GM19238 (cell line): ENCODE measurements at regions not wholly inside any gene's neighbourhood (a gene's known extent, or its start where the extent isn't known, plus 50 kb on each side); places are given as distances from the start of the nearest gene placed in this dataset.

Experiments used
- DNase-seq: peaks from one replicate; pipeline ENCODE4 v3.0.0; 2011; ENCODE audit warnings: low spot score; ENCODE audit not compliant: insufficient read length

DNA sequence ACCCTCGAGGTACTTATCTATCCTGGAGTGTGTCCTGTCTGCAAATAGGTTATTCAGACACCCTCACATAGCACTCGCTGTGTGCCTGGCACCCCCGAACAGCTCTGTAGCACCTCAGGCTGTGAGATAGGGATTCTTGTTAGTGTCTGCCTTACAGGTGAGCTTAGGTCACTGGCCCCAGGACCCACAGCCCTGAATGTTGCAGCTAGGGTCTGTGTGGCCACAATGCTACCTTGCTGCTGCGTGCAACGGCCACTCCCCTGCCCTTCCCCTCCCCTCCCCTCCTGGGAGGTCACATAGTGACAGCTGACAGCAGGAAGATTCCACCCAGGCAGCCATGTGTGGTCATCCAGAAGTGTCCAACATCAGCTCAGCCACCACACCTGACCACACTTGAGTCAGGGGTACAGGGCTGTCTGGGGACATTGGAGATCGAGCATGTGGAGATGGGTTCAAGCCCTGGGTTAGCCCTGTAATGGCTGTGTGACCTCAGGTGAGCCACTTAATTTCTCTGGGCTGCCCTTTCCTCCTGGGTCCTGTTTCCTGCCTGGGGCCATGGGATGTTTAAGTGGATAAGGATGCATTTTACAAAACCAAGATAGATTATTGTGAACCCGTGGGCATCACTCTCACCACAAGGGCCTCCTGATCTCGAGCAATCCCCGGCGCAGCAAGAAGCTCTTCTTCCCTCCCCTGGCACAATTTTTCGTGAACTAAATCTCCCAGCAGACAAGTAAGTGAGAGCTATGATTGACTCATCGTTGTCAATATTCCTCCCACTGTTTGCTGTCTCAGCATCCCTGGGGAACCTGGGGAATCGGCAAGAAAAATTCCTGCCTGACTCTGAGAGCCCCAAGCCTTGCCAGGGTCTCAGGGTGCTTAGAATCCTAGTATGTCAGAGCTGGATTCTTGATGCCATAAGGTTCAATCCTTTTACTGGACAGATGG is 208.7 kb downstream of the PTPRU start:
- no peak for DNase-seq

DNA sequence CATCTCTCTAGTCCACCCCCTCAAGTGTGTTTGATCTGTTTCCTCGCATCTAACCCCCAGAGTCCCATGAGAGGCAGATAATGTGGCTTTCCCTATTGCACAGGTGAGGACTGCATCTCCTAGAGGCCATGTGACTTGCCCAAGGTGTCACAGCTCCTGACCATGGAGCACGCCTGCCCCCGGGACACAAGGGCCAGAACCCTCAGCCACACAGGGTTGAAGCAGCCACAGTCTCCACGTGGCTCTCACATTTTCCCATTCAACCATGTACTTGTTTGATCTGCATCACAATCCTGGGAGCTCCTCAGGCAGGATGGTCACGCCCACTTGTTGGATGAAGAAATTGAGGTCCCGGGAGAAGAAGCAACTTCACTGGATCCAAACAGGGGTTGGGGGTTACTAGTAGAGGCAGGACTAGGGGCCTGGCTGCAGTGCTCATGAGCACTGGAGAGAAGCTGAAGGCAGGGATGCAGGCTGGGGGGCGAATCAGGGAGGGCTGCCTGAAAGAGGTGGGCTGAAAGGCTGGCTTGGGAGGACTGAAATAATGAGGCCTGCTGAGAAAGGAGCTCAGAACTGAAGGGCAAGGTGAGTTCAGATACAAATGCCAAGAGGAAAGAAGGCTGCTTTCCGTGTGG is 207.9 kb downstream of the PTPRU start:
- DNase-seq = no peak

DNA sequence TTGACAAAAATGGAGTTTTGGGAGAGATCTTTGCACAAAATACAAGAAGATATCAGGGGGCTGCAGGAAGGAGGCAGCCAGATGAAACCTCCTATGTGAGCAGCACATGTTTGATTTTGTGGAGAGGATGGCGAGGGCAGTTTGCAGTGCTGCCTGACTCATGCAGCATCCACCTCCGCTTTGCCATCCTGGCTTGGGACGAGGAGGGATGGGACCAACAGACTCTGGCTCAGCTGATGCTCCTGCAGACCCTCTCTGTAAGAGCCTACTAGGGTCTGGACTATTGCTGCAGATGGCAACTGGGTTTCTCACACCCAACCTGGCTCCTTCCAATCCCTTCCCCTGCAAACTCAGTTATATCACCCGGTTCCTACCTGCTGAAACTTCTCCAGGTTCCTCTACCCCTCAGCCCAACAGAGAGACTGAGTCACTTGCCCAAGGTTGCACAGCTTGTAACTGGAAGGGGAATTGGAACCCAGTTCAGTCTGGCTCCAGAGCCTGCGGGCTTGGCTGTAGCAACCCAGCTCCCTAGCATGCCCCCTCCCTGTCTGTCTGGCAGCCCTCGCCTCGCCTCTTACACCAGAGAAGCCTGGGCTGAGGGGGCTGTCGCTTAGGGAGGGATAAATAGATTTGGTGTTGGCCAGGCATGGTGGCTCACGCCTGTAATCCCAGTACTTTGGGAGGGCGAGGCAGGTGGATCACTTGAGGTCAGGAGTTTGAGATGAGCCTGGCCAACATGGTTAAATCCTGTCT is 205.8 kb downstream of the PTPRU start:
- no peak for DNase-seq

DNA sequence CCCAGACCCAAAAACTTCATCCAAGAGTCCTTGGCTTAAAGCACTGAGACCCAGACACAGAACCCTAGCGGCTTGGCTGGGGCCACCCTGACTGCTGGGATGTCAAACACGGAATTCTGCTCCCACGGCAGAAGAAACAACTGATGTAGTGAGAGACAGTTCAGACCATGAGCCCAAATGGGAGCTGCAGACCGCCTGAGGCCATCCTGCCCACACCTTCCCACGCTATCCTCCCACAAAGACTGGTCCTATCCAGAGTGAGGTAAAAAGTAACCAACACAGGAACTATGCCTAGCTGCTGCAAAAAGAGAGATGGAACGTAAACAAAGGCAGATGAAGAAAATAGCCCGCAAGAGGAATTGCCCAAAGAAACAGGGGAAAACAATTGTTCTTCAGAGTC is 203.3 kb downstream of the PTPRU start:
- DNase-seq = no peak

DNA sequence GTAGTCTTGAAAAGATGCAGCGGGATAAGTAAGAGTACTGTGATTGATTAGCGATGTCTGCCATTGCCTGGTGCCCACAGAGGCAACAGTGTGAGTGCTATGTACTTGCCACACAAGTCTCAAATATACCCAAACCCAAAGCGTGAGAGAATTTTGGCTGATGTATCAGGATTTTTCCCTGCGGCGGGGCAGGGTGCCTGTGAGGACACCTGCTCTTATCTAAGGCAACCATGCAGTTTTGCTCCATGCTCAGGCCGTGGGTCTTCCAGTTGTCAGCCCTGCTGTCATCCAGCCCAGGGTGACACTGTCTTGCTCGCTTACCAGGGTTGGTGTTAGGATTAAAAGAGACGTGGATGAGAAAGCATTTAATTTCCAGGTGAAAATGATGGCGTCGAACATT is 202.7 kb downstream of the PTPRU start:
- no peak for DNase-seq

DNA sequence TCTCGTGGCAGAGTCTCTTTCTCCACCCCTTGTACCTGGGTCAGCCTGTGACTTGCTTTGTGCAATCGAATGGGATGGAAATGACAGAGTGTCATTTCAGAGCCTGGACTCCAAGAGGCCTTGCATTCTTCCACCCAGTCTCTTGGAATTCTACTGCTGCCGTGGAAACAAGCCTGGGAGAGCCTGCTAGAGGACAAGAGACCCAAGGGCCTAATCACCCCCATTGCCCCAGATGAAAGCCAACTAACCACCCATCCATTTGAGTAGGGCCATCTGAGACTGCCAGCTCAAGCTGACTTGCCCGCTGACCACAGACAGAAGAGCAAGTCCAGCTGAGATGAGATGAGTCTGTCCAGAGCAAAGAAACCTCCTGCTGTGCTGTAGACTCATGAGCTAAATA is 201.6 kb downstream of the PTPRU start:
- DNase-seq = no peak

DNA sequence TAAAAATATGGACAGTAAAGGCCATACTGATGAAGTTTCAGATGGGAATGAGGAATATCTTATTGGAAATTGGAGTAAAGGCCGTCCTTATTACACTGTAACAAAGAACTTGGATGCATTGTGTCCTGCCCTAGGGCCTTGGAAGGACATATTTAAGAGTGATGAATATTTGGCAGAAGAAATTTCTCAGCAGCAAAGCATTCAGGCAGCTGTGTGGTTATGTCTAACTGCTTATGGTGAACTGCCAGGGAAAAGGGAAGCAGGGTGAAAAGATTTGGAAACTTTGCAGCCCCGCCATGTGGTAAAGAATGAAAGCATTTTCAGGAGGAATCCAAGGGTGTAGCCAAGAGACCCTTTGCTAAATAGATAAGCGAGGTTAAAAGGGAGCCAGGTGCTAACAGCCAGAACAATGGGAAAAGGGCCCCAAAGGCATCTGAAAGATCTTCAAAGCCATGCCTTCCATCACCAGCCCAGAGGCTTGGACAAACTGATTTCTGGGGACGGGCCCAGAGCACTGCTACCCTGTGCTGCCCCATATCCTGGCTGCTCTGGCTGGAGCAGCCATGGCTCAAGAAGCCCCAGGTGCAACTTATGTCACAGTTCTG is 200.0 kb downstream of the PTPRU start:
- DNase-seq = no peak

DNA sequence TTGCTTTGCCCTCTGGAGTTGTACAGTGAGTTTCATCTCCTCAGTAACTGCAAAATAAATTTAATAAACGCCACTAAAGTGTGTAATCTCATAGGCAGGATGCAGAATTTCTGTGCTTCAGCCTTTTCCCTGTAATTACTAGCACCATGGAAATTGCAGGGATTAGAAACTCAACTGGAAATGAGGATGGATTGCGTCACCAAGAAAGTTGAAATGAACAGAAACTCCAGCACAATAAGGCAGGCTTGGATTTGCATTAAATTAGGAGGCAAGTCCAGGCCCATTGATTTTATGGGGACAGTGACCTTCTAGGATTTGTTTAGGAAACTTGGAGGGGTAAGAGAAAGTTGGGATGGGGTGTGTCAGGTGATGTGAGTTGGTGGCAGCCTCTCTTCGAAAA is 197.5 kb downstream of the PTPRU start:
- no peak for DNase-seq

DNA sequence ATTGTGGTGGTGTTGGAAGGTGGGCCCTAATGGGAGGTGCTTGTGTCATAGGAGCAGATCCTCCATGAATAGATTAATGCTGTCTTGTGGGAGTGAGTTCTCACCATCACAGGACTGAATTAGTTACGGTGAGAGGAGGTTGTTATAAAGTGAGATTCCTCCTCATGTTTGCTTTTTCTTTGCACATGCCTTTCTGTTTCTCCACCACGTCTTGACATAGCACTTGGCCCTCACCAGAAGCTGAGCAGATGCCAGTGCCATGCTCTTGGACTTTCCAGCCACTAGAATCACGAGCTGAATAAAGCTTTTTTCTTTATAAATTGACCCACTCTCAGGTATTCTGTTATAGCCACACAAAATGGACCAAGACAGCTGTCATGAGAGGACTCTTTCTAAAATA is 194.8 kb downstream of the PTPRU start:
- DNase-seq = no peak

DNA sequence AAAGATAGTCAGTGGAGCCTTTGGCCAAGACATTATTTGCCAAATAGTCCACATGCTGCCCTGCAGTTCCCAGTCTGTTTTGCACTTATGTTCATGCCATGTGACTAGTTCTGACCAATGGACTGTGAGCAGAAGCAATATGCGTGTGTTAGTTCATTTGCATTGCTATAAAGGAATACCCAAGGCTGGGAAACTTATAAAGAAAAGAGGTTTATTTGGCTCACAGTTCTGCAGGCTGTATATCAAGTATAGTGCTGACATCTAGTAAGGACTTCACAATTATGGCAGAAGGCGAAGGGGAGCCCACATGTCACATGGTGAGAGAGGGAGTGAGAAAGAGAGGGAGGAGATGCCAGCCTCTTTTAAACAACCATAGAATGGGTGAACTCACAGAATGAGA is 193.3 kb downstream of the PTPRU start:
- no peak for DNase-seq

DNA sequence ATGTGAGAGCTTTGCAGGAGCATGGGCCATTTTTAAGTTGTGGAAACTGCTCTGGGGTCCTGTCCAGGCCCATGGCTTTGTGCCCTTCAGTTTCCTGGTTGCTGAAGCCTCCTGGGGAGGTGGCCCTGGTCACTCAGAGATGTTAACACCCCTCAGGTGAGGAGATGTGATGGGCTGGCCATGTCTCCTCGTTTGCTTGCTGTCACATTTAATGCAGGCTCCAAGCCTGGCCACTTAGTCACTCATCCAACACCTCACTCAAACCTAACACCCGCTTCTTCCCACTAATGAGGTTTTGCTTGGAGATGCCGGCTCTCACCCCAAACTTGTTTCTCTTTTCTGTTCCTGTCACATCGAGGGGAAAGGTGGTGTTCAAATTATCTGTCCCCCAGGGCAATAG is 192.7 kb downstream of the PTPRU start:
- no peak for DNase-seq

DNA sequence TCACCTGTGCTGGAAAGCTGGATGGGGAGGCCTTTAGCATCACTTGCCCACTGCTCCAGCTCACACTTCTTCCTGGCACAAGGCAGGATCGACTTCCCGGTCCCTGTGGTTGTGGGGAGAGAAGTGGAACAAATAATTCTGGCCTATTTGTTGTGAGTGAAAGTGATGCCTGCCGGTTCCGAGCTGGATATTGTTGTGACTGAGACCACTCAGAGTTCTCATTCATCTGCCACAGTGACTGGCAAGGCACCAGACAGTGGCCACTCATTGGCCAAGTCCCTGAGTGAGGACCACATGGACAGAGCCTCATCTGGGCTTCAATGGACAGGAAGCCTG is 191.9 kb downstream of the PTPRU start:
- no peak for DNase-seq

DNA sequence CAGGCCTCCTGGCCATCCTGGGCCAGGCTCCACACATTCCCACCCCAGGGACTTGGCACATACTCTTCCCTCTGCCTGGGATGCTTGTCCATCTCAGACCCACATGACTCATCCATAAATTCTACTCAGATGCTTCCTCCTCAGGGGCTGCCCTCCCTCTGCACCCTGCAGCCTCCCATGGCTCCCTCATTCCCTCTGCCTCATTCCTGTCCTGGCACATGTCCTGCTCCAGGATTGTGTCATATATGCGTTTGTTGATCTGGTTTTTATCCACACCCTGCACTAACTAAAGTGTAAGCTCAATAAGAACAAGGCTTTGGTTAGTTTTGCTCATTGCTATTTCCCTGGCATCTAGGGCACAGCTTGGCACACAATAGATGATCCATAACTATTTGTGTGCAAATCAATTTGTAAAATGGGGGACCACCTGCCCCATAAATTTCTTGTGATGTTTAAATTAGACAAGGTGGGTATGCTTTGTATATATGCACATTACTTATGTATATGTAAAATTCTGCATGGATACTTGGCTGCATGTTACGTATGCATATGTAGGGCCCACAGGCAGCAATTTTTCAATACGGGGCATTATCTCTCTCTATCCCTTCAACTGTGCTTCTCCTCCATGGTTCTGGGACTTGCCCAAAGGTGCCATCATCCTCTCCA is 191.4 kb downstream of the PTPRU start:
- DNase-seq = no peak

DNA sequence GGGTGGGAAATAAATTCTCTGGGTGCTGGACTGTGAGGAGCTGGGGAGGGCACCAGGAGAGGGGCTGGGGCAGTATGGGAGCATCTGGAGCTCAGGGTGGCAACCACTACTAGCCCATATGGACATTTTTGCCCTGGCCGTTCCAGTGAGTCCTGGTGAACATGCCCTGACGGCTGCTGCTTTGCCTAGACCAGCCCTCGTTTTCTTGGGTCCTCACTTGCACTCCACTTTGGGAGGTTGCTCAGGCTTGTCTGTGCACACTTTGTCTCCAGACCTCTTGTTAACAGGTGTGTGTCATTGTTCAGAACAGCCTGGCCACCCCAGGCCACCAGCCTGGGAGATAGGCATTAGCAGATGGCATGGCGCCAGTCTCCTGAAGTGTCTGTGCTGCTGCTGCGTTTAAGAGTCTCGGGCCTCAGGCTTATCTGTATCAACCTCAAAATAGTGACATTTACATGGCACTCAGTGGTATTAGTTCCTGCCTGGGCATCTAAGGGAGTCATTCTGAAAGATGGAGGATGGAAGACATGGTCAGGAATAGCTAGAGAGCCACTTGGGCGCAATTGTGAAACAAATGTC is 190.5 kb downstream of the PTPRU start:
- DNase-seq = no peak

DNA sequence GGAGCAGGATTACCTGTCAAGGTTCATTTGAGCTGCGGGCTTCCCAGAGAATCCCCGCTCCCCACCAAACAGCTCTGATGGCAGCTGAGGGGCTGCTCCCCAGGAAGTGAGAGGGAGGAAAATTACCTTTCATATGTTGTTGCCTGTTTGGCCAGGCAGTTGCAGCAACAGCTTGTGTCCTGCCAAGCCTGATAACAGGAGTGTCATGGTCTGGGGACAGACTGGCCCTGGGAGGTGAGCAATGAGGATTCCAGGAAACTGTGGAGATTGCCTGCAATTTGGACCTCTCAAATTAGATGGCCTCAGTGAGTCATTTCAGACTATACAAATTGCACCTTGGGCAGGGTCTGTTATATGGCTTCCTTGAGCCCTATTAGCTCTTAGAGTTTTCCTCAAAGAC is 189.3 kb downstream of the PTPRU start:
- DNase-seq = no peak

DNA sequence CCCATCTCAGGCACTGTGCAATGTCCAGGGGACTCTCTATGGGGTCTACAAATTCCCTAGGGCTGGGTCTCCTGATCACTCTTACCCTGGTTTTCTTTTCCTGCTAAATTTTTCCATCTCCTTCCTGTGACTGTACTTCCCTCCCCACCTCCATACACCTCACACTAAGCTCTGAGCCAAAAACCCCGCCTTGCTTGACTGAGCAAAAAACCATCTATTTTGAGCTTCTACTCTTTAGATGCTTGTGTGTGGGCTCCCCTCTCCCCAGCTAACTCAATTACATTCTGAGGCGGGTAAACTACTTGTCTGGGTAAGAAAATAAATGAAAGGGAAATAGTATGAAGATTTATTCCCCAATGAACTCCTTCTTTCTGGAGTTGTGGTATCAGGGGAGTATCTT is 187.9 kb downstream of the PTPRU start:
- DNase-seq = no peak

DNA sequence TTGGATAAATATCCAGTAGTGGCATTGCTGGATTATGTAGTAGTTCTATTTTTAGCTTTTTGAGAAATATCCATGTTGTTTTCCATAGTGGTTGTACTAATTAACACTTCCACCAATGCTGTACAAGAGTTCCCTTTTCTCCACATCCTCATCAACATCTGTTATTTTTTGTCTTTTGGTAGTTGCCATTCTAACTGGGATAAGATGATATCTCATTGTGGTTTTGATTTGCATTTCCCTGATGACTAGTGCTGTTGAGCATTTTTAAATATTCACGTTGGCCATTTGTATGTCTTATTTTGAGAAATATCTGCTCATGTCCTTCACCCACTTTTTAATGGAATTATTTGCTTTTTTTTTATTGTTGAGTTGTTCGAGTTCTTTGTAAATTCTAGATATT is 183.9 kb downstream of the PTPRU start:
- DNase-seq = no peak

DNA sequence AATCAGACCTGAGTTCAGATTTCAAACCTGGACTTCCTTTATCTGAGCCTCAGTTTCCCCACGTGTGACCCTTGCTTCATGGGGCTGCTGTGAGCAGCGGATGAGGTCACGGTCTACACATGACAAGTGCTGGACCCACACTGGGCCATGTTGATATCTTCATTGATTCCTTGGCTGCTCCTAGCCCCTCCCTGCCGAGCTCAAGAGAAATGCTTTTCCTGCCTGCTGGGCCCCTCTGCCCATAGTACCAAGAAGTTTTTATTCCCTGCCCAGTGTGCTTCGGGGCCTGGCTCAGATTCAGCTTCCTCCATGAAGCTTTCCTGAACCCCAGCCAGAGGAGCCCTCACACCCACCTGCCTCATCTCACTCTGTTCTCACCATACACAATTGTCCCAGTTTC is 181.6 kb downstream of the PTPRU start:
- DNase-seq = no peak

DNA sequence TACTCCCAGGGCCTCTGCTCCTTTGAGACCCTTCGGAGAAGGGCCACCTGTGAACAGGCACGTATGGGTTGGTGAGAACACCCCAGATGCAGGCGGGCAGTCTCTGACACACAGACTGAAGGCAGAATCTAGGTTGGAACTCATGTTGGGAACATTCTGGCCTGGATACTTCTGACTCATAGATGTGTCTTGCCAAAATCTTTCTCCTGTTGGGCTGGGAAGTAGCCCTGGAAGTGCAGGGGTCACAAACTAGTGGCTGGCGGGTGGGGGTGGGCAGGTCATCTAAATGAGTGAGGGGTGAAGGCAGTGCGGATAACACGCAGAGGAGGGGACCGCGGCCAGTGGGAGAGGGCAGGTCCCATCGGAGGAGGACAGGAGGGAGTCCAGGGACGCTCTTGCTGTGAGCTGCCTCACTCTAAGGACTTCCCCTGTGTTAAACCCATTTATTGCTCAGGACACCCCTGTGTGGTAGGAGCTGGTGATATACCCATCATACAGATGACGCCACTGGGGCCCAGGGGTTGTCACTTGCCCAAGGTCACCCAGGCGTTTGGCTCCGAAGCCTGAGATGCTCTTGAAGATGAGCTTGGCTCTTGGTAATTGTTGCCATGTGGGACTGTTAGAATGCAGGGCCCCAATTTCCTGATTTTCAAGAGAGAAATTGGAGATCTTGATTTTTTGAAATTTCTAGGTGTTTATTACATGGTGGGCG is 181.0 kb downstream of the PTPRU start:
- no peak for DNase-seq
